Activated T-cell treated with anti-CD3 and anti-CD28 coated beads for 1 hour (primary cell): ENCODE measurements at regions not wholly inside any gene's neighbourhood (a gene's known extent, or its start where the extent isn't known, plus 50 kb on each side); places are given as distances from the start of the nearest gene placed in this dataset.
A peak's percentile ranks its signal among the peaks of the same experiment; 100 is the strongest.
"Not testable (repeated sequence)": the region's sequence is repeated elsewhere in the genome, so short reads cannot be mapped to it uniquely, and the experiment has no call there.

Experiments used
- DNase-seq: peaks from one replicate; pipeline ENCODE4 v3.0.0-alpha.2; 2020; ENCODE audit warnings: low read depth

GRCh38 chr22:17318817-17319216 is 50.4 kb upstream of the CECR2 start:
- DNase-seq, result no peak

DNA sequence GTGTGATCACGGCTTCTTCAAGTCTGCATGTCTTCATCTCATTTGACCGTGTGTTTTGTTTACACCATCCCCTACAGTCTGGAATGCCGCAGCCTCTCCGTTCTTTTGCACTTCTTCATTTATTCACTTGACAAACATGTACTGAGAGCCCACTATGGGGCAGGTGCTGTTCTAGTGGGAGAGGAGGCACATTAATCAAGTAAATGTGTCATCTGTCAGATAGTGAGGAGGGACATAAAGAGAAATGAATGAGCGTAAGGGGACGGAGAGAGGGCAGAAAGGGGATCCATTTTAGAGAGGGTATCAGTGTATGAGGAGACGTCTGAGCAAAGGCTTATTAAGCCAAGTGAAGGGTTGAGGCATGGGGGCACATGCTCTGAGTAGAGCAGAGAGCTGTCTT is 54.0 kb upstream of the CECR2 start:
- no peak for DNase-seq

- no peak for DNase-seq
Measured at GRCh38 chr22:17314487-17314886, 54.8 kb upstream of the CECR2 start.

- DNase-seq, result no peak
Measured at GRCh38 chr22:17313626-17314025, 55.6 kb upstream of the CECR2 start.

- no peak for DNase-seq
Measured at GRCh38 chr22:17307566-17307965, 61.7 kb upstream of the CECR2 start.

DNA sequence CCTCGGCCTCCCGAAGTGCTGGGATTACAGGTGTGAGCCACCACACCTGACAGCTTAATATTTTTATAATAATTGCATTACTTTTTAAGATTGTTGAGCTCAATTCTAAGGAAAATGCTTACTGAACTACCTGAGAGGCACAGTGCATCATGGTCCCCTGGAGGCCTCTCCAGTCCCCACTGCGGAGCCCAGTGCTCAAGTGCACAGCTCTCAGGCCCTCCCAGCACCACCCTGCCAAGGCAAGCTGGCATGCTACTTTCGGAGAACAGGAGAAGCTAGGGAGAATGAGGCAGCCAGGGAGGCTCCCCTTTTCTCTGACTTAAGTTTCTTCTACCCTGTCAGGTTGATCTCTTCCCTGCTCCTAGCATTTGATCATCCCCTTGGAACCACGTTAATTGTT is 64.2 kb upstream of the CECR2 start:
- no peak for DNase-seq

GRCh38 chr22:17303840-17304779 is 65.2 kb upstream of the CECR2 start:
- DNase-seq, result peak; percentile 30

GRCh38 chr22:17303441-17303839 is 65.8 kb upstream of the CECR2 start:
- DNase-seq, result no peak

DNA sequence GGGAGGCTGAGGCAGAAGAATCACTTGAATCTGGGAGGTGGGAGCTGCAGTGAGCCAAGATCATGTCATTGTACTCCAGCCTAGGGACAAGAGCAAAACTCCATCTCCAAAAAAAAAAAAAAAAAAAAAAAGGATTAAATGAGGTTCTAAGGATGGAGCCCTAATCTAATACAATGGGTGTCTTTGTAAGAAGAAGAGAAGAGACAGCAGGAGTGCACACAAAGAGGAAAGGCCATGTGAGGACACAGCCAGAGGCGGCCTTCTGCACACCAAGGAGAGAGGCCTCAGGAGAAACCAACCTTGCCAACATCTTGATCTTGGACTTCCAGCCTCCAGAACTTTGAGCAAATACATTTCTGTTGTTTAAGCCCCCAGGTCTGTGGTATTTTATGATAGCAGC is 66.6 kb upstream of the CECR2 start:
- no peak for DNase-seq

GRCh38 chr22:17300926-17301325 is 68.3 kb upstream of the CECR2 start:
- no peak for DNase-seq

- DNase-seq, result not testable (repeated sequence)
Measured at GRCh38 chr22:17298805-17299502, 70.3 kb upstream of the CECR2 start.

DNA sequence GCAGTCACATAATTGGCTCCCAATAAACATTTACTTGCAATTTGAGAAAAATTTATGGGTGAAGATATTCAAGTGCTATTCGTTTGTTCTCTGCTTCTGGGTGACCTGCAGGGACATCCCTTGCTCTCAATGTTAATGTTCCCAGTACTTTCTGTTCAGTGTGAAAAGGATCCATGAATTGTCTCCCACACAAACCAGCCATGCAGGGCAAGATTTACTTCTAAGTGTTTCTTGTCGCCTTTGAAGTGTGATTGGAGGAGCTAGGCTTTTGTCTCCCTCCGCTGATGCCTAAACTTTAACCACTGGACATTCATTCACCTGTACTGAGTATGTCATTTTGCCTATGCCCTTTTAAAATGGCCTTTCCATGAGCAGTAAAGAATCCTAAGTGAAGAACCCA is 66.4 kb upstream of the ADA2 start:
- DNase-seq, result no peak

GRCh38 chr22:17284888-17285287 is 65.7 kb upstream of the ADA2 start:
- no peak for DNase-seq

GRCh38 chr22:17284466-17284865 is 65.2 kb upstream of the ADA2 start:
- no peak for DNase-seq

- DNase-seq, result not testable (repeated sequence)
Measured at GRCh38 chr22:17283865-17284264, 64.6 kb upstream of the ADA2 start.

DNA sequence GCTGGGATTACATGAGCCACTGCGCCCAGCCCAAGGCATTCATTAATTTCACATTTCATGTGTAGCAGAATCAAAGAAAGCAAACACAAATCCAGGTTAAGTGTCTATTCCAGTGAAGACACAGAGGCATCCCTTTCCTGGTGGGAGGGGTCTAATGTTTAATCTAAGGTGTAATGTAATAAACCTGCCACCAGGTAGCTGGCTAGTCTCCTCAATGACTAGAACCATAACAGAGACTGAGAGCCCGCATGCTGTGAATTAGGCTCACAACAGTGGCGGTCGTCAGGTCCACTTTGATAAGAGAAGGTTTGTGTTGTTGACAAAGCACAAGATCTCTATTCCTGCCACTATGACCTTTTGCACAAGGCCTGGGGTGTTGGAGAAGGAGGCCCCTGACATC is 64.2 kb upstream of the ADA2 start:
- no peak for DNase-seq

DNA sequence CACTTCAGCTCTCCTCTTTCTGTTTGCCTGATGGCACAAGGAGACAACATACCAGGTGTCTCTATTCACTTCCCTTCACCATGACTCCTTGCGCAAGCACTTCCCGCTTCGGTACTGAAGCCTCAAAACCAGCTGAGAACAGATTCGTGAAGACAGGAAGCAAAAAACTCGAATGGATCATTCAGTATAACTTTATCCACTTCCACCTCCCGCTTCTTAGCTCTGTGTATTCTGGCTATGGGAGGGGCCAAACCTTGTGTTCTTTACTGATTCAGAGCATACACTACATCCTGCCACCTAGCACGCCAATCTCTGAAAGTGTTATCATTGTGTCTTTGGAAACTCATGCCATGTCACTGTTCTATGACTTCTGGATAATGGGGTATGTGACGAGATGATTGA is 62.2 kb upstream of the ADA2 start:
- no peak for DNase-seq

DNA sequence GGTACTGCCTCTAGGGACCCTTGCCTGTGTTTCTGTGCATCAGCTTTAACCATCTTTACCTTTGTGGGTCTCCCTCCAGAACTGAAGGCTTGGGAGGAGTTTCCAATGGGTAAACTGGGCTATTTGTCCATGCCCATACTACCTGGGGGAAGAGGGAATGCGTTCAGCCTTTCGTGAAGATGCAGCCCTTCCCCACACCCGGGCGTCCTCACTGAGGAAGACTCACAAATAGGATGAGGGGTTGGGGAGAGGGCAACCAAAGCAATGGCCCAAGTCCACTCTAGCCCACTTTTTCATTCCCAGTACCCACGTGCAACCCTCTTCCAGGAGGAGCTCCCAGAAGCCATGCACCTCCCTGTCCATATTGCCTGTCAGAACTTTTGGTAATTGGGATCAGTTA is 61.8 kb upstream of the ADA2 start:
- DNase-seq, result no peak

GRCh38 chr22:17272511-17272991 is 53.3 kb upstream of the ADA2 start:
- DNase-seq, result no peak

- no peak for DNase-seq
Measured at GRCh38 chr22:17271711-17272451, 52.6 kb upstream of the ADA2 start.

DNA sequence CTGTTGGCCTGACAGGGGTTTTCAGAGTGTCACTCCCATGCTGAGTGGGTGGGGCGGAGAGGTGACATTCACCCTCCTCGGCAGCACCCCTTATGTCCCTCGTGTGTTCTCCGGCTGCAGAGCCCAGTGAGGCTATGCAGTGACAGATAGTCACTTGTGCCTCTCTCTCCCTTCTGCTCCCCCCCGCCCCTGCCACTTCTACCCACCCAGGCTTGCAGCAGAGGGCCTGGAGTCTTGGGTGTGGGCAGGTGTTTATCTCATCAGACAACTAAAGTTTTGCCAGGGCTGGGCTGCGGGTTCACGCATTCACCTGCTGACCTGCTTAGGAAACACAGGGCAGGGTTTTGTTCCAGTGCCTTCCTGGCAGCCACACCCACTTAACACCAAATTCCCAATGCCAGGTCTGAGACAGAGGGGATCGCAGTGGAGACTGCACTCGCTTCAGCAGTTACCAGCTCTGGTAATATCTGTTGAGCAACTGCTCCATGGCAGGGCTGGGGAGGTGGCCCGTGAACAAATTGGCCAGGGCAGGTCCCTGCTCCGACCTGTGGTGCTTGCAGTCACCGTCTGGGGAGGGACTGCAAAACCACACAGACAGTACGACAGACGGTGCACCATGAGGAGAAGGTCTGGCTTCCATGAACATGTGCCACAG is 50.5 kb upstream of the ADA2 start:
- DNase-seq, result no peak

DNA sequence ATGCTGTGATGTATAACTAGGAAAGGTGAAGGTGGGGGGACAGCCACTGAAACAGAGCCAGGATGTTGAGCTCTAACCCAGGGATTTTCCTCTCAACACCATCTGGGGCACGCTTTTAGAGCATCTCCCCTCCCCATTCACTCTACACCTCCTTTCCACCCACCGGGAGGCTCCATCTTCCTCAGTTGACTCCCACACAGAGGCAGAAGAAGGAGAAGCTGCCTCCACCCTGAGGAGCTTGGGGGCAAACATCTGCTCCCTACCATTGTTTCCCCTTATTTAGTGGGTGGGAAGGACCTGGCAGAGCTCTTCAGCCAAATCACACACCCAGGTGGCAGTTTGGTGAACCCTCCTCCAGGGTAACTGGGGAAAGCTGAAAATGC is 50.0 kb upstream of the ADA2 start:
- DNase-seq, result no peak
